GM13976 (cell line): ENCODE measurements at regions not wholly inside any gene's neighbourhood (a gene's known extent, or its start where the extent isn't known, plus 50 kb on each side); places are given as distances from the start of the nearest gene placed in this dataset.

Experiments used
- DNase-seq: peaks from one replicate; pipeline ENCODE4 v3.0.0; 2012; ENCODE audit warnings: low spot score
- CTCF ChIP-seq: IDR thresholded peaks from 2 replicates; pipeline ENCODE4 v1.5.1; 2012; ENCODE audit warnings: borderline replicate concordance, mild to moderate bottlenecking; ENCODE audit not compliant: insufficient read depth; ENCODE audit errors: extremely low read depth, missing control alignments, control extremely low read depth
- in situ Hi-C: fragments of 300-500 bp; cut with MboI; formaldehyde crosslinking; loops from one replicate; pipeline ENCODE4 v1.12.0; 2022; ENCODE audit warnings: low sequenced_read_pairs, mixed read lengths, inconsistent platforms; ENCODE audit not compliant: unreplicated experiment

DNA sequence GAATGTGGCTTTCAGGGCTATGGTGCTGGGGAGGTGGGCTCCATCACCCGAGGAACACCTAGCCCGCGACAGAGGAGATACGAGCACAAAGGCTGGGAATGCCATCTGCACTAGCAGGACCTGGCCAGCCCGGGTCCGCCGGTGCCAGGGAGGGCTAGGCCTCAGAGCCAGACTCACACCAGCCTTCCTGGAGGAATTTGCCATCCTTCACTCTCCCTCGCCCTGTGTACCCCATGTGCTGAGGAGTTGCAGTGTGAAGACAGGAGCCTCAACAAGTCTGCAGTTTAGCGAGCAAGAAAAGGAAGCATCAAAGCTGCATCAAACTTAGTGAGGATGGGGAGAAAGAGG lies 123.6 kb upstream of the JCAD start:
- in situ Hi-C loops: no loop called here

DNA sequence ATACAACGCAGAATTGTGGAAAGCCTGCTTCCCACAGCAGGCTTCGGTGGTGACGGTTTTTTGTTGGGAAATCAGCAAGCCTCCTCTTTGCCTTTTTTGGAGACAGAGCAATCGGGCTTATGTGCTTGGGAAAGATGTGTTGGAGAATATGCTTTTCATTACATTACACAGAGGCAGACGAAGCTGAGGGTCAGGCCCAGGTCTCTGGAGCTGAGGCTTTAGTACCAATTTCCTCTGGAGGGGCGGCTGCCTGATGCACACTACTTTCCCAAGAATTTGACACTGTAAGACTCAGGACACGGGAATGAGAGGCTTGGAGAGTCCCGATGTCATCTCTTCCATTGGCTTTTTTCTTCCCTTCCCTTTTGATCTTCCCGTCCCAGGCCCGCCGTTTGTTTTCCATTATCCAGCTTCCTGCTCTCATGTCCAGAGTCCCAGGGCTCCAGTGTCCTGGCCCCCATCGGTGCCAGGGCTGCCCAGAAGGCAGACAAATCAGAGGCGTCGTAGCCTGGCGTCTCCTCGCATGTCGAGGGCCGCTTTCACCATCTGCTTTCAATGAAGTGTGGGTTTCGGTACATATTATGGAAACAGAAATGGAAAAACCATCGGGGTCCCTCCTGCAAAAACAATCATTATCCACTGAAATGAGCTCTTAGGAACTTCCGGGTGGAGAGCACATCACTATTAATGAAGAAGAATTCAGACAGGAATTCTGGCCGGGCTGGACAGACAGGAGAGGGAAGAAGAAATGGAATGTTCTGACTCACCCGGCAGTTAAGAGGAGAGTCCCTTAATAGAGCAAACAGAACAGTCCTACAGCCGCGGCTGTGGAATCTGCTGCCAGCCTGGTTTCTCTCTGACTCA lies 123.0 kb upstream of the JCAD start:
- in situ Hi-C loops: no loop called here
- DNase-seq: no peak
- TF ChIP-seq CTCF: no peak

More for the DNA sequence above, 123.6 kb upstream of the JCAD start:
- TF ChIP-seq CTCF: no peak
- DNase-seq: no peak

DNA sequence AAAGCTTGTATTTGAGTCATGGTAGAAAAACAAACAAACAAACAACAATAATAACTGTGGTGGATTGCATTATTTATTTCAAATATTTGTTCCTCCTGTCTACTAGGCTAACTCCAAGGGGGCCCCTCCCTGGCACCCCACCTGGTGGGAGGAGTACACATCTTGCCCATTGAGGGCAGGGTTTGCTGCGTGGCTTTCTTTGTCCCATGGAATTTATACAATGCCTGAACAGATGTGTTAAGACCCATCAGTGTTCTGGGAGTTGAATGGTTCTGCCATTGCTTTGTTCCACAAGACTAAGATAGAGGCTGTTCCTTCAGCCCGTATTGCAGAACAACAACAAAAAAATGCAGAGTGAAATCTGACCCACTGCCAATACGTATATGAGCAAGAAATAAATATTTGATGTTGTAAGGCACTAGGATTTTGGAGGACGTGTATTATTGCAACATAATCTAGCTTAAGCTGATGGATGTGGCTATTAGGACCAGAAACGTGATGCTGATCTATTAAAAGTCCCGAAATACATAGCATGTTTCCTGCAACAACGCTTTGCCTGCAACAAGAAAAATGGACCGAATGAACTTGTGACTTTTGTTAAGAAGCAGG lies 119.1 kb upstream of the JCAD start:
- TF ChIP-seq CTCF: no peak
- in situ Hi-C loops: no loop called here
- DNase-seq: no peak

- no peak for TF ChIP-seq CTCF
- in situ Hi-C loops: no loop called here
- DNase-seq: no peak
These were observed 117.6 kb upstream of the JCAD start for GRCh38 chr10:30176776-30177533.

DNA sequence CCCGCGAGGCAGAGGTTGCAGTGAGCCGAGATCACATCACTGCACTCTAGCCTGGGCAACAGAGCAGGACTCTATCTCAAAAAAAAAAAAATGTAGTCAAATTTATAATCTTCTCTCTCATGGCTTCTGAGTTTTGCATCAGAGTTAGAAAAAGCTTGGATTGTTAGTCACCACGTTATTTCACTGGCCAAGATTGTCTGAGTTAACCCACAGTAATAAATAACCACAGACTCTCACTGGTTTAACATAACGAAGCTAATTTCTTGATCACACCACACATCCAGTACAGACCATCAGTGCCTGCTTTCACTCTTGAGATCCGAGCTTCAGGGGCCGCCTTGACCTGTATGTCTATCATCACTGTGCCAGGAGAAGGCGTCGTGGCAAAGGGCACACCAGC lies 116.8 kb upstream of the JCAD start:
- in situ Hi-C loops: no loop called here
- no peak for TF ChIP-seq CTCF
- DNase-seq: no peak

GRCh38 chr10:30172673-30173072 lies 113.3 kb upstream of the JCAD start:
- in situ Hi-C loops: no loop called here
- DNase-seq: no peak
- TF ChIP-seq CTCF: no peak
